Common myeloid progenitor, CD34-positive (primary cell): ENCODE measurements at regions not wholly inside any gene's neighbourhood (a gene's known extent, or its start where the extent isn't known, plus 50 kb on each side); places are given as distances from the start of the nearest gene placed in this dataset.
"Not testable (repeated sequence)": the region's sequence is repeated elsewhere in the genome, so short reads cannot be mapped to it uniquely, and the experiment has no call there.

ENCODE experiments used
- CTCF ChIA-PET: fragments of 350-600 bp; sonication (Branson Sonifier 250); formaldehyde crosslinking; loops from one replicate; lab custom pipeline; 2021; ENCODE audit warnings: antibody characterized with exemption; lab: Charles Lee
- POLR2A ChIA-PET: fragments of 350-600 bp; sonication (Branson Sonifier 250); formaldehyde crosslinking; loops from one replicate; lab custom pipeline; 2021; ENCODE audit warnings: antibody characterized with exemption; lab: Charles Lee
- DNase-seq, 3 donors: peaks; one replicate each; pipeline versions ENCODE4 v3.0.0 to v3.0.0-alpha.2; 2013
- H3K27ac ChIP-seq, 2 experiments: 1 replicate in 1 of 2; 2 replicates in 1 of 2; pipeline ENCODE4 v1.7.0; 2013; ENCODE audit warnings: inconsistent platforms in 2 of 2, low read length in 2 of 2, mild to moderate bottlenecking in 2 of 2, low read depth in 1 of 2, moderate library complexity in 1 of 2; ENCODE audit not compliant: severe bottlenecking in 2 of 2, insufficient read depth in 1 of 2, poor library complexity in 1 of 2
- H3K27me3 ChIP-seq, 5 experiments: replicated peaks in 2 of 5; 1 replicate in 3 of 5; 2 replicates in 2 of 5; pipeline versions ENCODE4 v1.6.1 to v1.7.0; 2013; ENCODE audit warnings: low read length in 4 of 5, mild to moderate bottlenecking in 2 of 5, moderate library complexity in 2 of 5, inconsistent platforms in 1 of 5; ENCODE audit not compliant: insufficient read depth in 5 of 5, control insufficient read depth in 4 of 5
- H3K36me3 ChIP-seq, 4 experiments: 1 replicate in 2 of 4; 2 replicates in 2 of 4; pipeline versions ENCODE4 v1.6.1 to v1.7.0; 2013; ENCODE audit warnings: low read length in 3 of 4, control low read depth in 1 of 4, mild to moderate bottlenecking in 1 of 4; ENCODE audit not compliant: control insufficient read depth in 4 of 4, insufficient read depth in 4 of 4
- H3K4me1 ChIP-seq, 4 experiments: 1 replicate in 3 of 4; 2 replicates in 1 of 4; pipeline versions ENCODE4 v1.6.1 to v1.7.1; 2013; ENCODE audit warnings: low read length in 3 of 4, mild to moderate bottlenecking in 3 of 4, control low read depth in 1 of 4, inconsistent platforms in 1 of 4, moderate library complexity in 1 of 4; ENCODE audit not compliant: control insufficient read depth in 4 of 4, insufficient read depth in 4 of 4; ENCODE audit errors: control extremely low read depth in 1 of 4
- H3K4me3 ChIP-seq, 7 experiments: 1 replicate in 4 of 7; 2 replicates in 3 of 7; pipeline versions ENCODE4 v1.5.1 to v1.7.0; 2013; ENCODE audit warnings: mild to moderate bottlenecking in 7 of 7, low read length in 6 of 7, moderate library complexity in 6 of 7, inconsistent platforms in 2 of 7, low read depth in 2 of 7, control low read depth in 1 of 7; ENCODE audit not compliant: insufficient read depth in 4 of 7, control insufficient read depth in 1 of 7; ENCODE audit errors: extremely low read depth in 1 of 7
- H3K9me3 ChIP-seq, 5 experiments: 1 replicate in 4 of 5; 2 replicates in 1 of 5; pipeline versions ENCODE4 v1.6.1 to v1.7.1; 2013; ENCODE audit warnings: low read length in 4 of 5, mild to moderate bottlenecking in 2 of 5, inconsistent platforms in 1 of 5, low read depth in 1 of 5, moderate library complexity in 1 of 5; ENCODE audit not compliant: control insufficient read depth in 4 of 5, insufficient read depth in 2 of 5; ENCODE audit errors: control extremely low read depth in 1 of 5
- WGBS: methylation state at CpG from one replicate; pipeline ENCODE4 v1.1.5; 2013; ENCODE audit not compliant: insufficient coverage; 5-methylcytosine and 5-hydroxymethylcytosine counted together

GRCh38 chr14:83919675-83920074, 1610.3 kb upstream of the FLRT2 start:
- H3K9me3 ChIP-seq, H3K4me3 ChIP-seq, POLR2A ChIA-PET, DNase-seq, H3K4me1 ChIP-seq, H3K27me3 ChIP-seq, H3K27ac ChIP-seq, CTCF ChIA-PET, H3K36me3 ChIP-seq: not testable (repeated sequence)
- 98% methylated on average over 10 of the region's 13 CpGs for WGBS

GRCh38 chr14:83923842-83924241, 1606.1 kb upstream of the FLRT2 start:
- ChIA-PET POLR2A (no interaction called here), CTCF (no interaction called here)
- H3K9me3 ChIP-seq, result no peaks in the 10 kb centered on the region
- no peaks in the 10 kb centered on the region for H3K36me3 ChIP-seq
- no peaks in the 10 kb centered on the region for H3K4me1 ChIP-seq
- 100% methylated on average over 2 of the region's 4 CpGs for WGBS
- no peaks in the 10 kb centered on the region for H3K27me3 ChIP-seq
- no peak for DNase-seq
- H3K4me3 ChIP-seq, result no peak overlapping the region
- H3K27ac ChIP-seq, result no peak overlapping the region

- CTCF ChIA-PET, result no interaction called here
- Histone ChIP-seq H3K27me3 (no peaks in the 10 kb centered on the region), H3K36me3 (no peaks in the 10 kb centered on the region), H3K9me3 (no peaks in the 10 kb centered on the region), H3K4me1 (no peaks in the 10 kb centered on the region), H3K4me3 (no peak overlapping the region), H3K27ac (no peak overlapping the region)
- 100% methylated on average over 3 of the region's 3 CpGs for WGBS
- POLR2A ChIA-PET, result no interaction called here
- DNase-seq, result no peak
These were observed 1605.7 kb upstream of the FLRT2 start for GRCh38 chr14:83924259-83924658.

GRCh38 chr14:83940253-83940652, 1589.7 kb upstream of the FLRT2 start:
- Histone ChIP-seq H3K9me3 (peaks cover 0 to 8% (median 0%) of the 10 kb centered on the region in 5 experiments), H3K36me3 (no peaks in the 10 kb centered on the region), H3K27me3 (no peaks in the 10 kb centered on the region), H3K4me3 (no peak overlapping the region), H3K27ac (no peak overlapping the region), H3K4me1 (no peaks in the 10 kb centered on the region)
- DNase-seq, result no peak
- no CpG with 5 or more reads among the region's 2 CpGs for WGBS
- ChIA-PET CTCF (interaction anchor here (0.8 kb wide), 1 partner anchor 17 kb away, joined by 3 read pairs; no protein-coding TSS in a partner anchor), POLR2A (interaction anchor here (0.5 kb wide), 1 partner anchor 39 kb away, joined by 3 read pairs; no protein-coding TSS in a partner anchor)

- WGBS, result no CpG with 5 or more reads among the region's 1 CpG
- H3K4me3 ChIP-seq, result no peak overlapping the region
- H3K4me1 ChIP-seq, result no peaks in the 10 kb centered on the region
- no peak overlapping the region for H3K27ac ChIP-seq
- H3K27me3 ChIP-seq, result no peaks in the 10 kb centered on the region
- no peaks in the 10 kb centered on the region for H3K36me3 ChIP-seq
- CTCF ChIA-PET, result no interaction called here
- DNase-seq, result no peak
- peaks cover 0 to 3% (median 0%) of the 10 kb centered on the region in 5 experiments for H3K9me3 ChIP-seq
- POLR2A ChIA-PET, result no interaction called here
These were observed 1571.6 kb upstream of the FLRT2 start for GRCh38 chr14:83958359-83958758.

GRCh38 chr14:83960832-83961512, 1569.0 kb upstream of the FLRT2 start:
- WGBS, result 52% methylated on average over 2 of the region's 2 CpGs

GRCh38 chr14:83969998-83970397, 1559.9 kb upstream of the FLRT2 start:
- CTCF ChIA-PET, result no interaction called here
- DNase-seq, result no peak
- Histone ChIP-seq H3K4me1 (no peaks in the 10 kb centered on the region), H3K27ac (no peak overlapping the region), H3K36me3 (no peaks in the 10 kb centered on the region), H3K27me3 (no peaks in the 10 kb centered on the region), H3K4me3 (no peak overlapping the region), H3K9me3 (no peaks in the 10 kb centered on the region)
- POLR2A ChIA-PET, result no interaction called here
- 100% methylated on average over 4 of the region's 5 CpGs for WGBS

More at GRCh38 chr14:83960832-83961512, 1569.0 kb upstream of the FLRT2 start:
- POLR2A ChIA-PET, result no interaction called here
- no peaks in the 10 kb centered on the region for H3K4me1 ChIP-seq
- H3K27ac ChIP-seq, result no peak overlapping the region
- H3K9me3 ChIP-seq, result no peaks in the 10 kb centered on the region
- H3K27me3 ChIP-seq, result no peaks in the 10 kb centered on the region
- no peak for DNase-seq
- H3K36me3 ChIP-seq, result no peaks in the 10 kb centered on the region
- no peak overlapping the region for H3K4me3 ChIP-seq
- CTCF ChIA-PET, result no interaction called here
